Panc1 (cell line): ENCODE measurements at regions not wholly inside any gene's neighbourhood (a gene's known extent, or its start where the extent isn't known, plus 50 kb on each side); places are given as distances from the start of the nearest gene placed in this dataset.

Experiments
- POLR2AphosphoS5 ChIP-seq: IDR thresholded peaks from 2 replicates; pipeline ENCODE4 v1.6.1; 2012; ENCODE audit warnings: mild to moderate bottlenecking, low read depth, low read length, moderate library complexity
- TCF7L2 ChIP-seq: IDR thresholded peaks from 2 replicates; pipeline ENCODE4 v1.6.1; 2011; ENCODE audit warnings: mild to moderate bottlenecking, low read depth, low read length, inconsistent platforms
- TF ChIP-seq, protein P1 (sequence below): fragments of 450-650 bp; IDR thresholded peaks from 2 replicates; pipeline ENCODE4 v1.5.1; 2017; ENCODE audit warnings: mild to moderate bottlenecking
- TF ChIP-seq, protein P2 (sequence below), 2 experiments: IDR thresholded peaks; 2 replicates each; pipeline ENCODE4 v1.6.1; 2011 to 2012; ENCODE audit warnings: low read depth in 2 of 2, control low read depth in 1 of 2, low read length in 1 of 2, mild to moderate bottlenecking in 1 of 2, moderate library complexity in 1 of 2; ENCODE audit not compliant: insufficient read depth in 1 of 2

DNA sequence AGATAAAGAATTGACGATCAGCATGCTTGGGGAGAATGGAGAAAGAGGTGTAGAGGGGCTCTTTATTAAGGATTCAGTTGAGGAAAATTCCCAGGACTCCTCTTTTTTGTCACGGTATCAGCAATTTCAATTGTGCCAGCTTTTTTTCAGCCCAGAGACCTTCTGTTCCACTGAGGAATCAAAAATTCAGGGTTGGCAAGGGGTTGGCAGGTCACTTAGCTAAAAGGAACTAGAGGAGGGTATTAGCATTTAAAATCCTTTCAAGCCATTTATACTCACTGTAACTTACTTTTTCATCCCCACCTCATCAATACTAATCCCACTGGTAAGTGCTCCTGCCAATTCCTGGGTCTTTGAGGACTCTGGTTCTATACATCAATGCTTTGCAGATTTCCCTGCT is 757.5 kb upstream of the COBL start:
- TF ChIP-seq, protein P1, sequence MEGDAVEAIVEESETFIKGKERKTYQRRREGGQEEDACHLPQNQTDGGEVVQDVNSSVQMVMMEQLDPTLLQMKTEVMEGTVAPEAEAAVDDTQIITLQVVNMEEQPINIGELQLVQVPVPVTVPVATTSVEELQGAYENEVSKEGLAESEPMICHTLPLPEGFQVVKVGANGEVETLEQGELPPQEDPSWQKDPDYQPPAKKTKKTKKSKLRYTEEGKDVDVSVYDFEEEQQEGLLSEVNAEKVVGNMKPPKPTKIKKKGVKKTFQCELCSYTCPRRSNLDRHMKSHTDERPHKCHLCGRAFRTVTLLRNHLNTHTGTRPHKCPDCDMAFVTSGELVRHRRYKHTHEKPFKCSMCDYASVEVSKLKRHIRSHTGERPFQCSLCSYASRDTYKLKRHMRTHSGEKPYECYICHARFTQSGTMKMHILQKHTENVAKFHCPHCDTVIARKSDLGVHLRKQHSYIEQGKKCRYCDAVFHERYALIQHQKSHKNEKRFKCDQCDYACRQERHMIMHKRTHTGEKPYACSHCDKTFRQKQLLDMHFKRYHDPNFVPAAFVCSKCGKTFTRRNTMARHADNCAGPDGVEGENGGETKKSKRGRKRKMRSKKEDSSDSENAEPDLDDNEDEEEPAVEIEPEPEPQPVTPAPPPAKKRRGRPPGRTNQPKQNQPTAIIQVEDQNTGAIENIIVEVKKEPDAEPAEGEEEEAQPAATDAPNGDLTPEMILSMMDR: no peak
- TF ChIP-seq POLR2AphosphoS5 (no peak), TCF7L2 (no peak)
- TF ChIP-seq, protein P2, sequence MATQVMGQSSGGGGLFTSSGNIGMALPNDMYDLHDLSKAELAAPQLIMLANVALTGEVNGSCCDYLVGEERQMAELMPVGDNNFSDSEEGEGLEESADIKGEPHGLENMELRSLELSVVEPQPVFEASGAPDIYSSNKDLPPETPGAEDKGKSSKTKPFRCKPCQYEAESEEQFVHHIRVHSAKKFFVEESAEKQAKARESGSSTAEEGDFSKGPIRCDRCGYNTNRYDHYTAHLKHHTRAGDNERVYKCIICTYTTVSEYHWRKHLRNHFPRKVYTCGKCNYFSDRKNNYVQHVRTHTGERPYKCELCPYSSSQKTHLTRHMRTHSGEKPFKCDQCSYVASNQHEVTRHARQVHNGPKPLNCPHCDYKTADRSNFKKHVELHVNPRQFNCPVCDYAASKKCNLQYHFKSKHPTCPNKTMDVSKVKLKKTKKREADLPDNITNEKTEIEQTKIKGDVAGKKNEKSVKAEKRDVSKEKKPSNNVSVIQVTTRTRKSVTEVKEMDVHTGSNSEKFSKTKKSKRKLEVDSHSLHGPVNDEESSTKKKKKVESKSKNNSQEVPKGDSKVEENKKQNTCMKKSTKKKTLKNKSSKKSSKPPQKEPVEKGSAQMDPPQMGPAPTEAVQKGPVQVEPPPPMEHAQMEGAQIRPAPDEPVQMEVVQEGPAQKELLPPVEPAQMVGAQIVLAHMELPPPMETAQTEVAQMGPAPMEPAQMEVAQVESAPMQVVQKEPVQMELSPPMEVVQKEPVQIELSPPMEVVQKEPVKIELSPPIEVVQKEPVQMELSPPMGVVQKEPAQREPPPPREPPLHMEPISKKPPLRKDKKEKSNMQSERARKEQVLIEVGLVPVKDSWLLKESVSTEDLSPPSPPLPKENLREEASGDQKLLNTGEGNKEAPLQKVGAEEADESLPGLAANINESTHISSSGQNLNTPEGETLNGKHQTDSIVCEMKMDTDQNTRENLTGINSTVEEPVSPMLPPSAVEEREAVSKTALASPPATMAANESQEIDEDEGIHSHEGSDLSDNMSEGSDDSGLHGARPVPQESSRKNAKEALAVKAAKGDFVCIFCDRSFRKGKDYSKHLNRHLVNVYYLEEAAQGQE (IDR thresholded peaks at IDR 0.05; ENCODE audit: insufficient read depth in 1 of 2, low read depth in 2 of 2, low read length in 1 of 2): no peak
